ENCODE measurements at regions not wholly inside any gene's neighbourhood (a gene's known extent, or its start where the extent isn't known, plus 50 kb on each side); places are given as distances from the start of the nearest gene placed in this dataset.

GRCh38 chr1:106717591-106717990 is 338.9 kb upstream of the PRMT6 start:
- Histone ChIP-seq H3K27ac (ENCODE audit: low read depth in 1 of 2, low read length in 2 of 2) (no peak overlapping the region), H3K4me2 (replicated peaks; ENCODE audit: extremely low read depth, low read length, poor library complexity, severe bottlenecking) (no peak overlapping the region), H3K36me3 (replicated peaks in 1 of 2; ENCODE audit: control insufficient read depth in 1 of 2, insufficient read depth in 2 of 2, low read length in 2 of 2) (no peaks in the 10 kb centered on the region), H4K20me1 (ENCODE audit: insufficient read depth, low read length) (no peaks in the 10 kb centered on the region), H2AFZ (ENCODE audit: insufficient read depth, low read depth, low read length, poor library complexity, severe bottlenecking) (no peak overlapping the region), H3K27me3 (ENCODE audit: control insufficient read depth in 2 of 2, insufficient read depth in 2 of 2, low read length in 2 of 2) (no peaks in the 10 kb centered on the region), H3K9ac (ENCODE audit: insufficient read depth, low read length, poor library complexity, severe bottlenecking) (no peak overlapping the region), H3K9me3 (replicated peaks in 1 of 2; ENCODE audit: control insufficient read depth in 1 of 2, insufficient read depth in 1 of 2, low read length in 2 of 2) (peaks cover 0 to 4% of the 10 kb centered on the region in 2 donors), H3K4me3 (replicated peaks in 1 of 3; ENCODE audit: low read depth in 2 of 3, low read length in 3 of 3) (no peak overlapping the region), H3K79me2 (ENCODE audit: insufficient read depth, low read length) (no peaks in the 10 kb centered on the region), H3K4me1 (ENCODE audit: control insufficient read depth in 1 of 2, insufficient read depth in 2 of 2, low read length in 2 of 2) (no peaks in the 10 kb centered on the region)
- Mint-ChIP-seq H3K36me3 (no peaks in the 10 kb centered on the region), H3K27ac (no peak overlapping the region), H3K27me3 (ENCODE audit: low read depth in 3 of 3) (peaks cover 0 to 1% (median 0%) of the 10 kb centered on the region in 3 donors), H3K9me3 (peaks cover 0 to 5% (median 3%) of the 10 kb centered on the region in 7 donors), H3K4me3 (no peak overlapping the region), H3K4me1 (no peaks in the 10 kb centered on the region)
- intact Hi-C loops (cut with micrococcal nuclease), result no loop called here
- DNase-seq, result no peak
- no peak for TF ChIP-seq CTCF (IDR thresholded peaks at IDR 0.05)
- 78% methylated on average over 6 of the region's 7 CpGs for WGBS (ENCODE audit: insufficient coverage)

- intact Hi-C loops (cut with micrococcal nuclease), result no loop called here
- no peak overlapping the region for H3K27ac Mint-ChIP-seq
- Histone ChIP-seq H3K79me2 (ENCODE audit: insufficient read depth, low read length) (no peaks in the 10 kb centered on the region), H3K36me3 (replicated peaks in 1 of 2; ENCODE audit: control insufficient read depth in 1 of 2, insufficient read depth in 2 of 2, low read length in 2 of 2) (no peaks in the 10 kb centered on the region), H3K27me3 (ENCODE audit: control insufficient read depth in 2 of 2, insufficient read depth in 2 of 2, low read length in 2 of 2) (no peaks in the 10 kb centered on the region), H3K27ac (ENCODE audit: low read depth in 1 of 2, low read length in 2 of 2) (no peak overlapping the region), H3K4me3 (replicated peaks in 1 of 3; ENCODE audit: low read depth in 2 of 3, low read length in 3 of 3) (no peak overlapping the region), H3K4me2 (replicated peaks; ENCODE audit: extremely low read depth, low read length, poor library complexity, severe bottlenecking) (no peak overlapping the region), H2AFZ (ENCODE audit: insufficient read depth, low read depth, low read length, poor library complexity, severe bottlenecking) (no peak overlapping the region), H3K9me3 (replicated peaks in 1 of 2; ENCODE audit: control insufficient read depth in 1 of 2, insufficient read depth in 1 of 2, low read length in 2 of 2) (no peaks in the 10 kb centered on the region), H3K9ac (ENCODE audit: insufficient read depth, low read length, poor library complexity, severe bottlenecking) (no peak overlapping the region), H4K20me1 (ENCODE audit: insufficient read depth, low read length) (no peaks in the 10 kb centered on the region), H3K4me1 (ENCODE audit: control insufficient read depth in 1 of 2, insufficient read depth in 2 of 2, low read length in 2 of 2) (no peaks in the 10 kb centered on the region)
- TF ChIP-seq CTCF (IDR thresholded peaks at IDR 0.05), result no peak
- DNase-seq, result no peak
- no peaks in the 10 kb centered on the region for H3K4me1 Mint-ChIP-seq
- H3K9me3 Mint-ChIP-seq, result peaks cover 0 to 5% (median 0%) of the 10 kb centered on the region in 7 donors
- H3K4me3 Mint-ChIP-seq, result no peak overlapping the region
- H3K36me3 Mint-ChIP-seq, result no peaks in the 10 kb centered on the region
- no peaks in the 10 kb centered on the region for H3K27me3 Mint-ChIP-seq (ENCODE audit: low read depth in 3 of 3)
Measured at GRCh38 chr1:106721790-106722189, 334.7 kb upstream of the PRMT6 start.
